ENCODE measurements at regions not wholly inside any gene's neighbourhood (a gene's known extent, or its start where the extent isn't known, plus 50 kb on each side); places are given as distances from the start of the nearest gene placed in this dataset.
A peak's percentile ranks its signal among the peaks of the same experiment; 100 is the strongest.
"Not testable (repeated sequence)": the region's sequence is repeated elsewhere in the genome, so short reads cannot be mapped to it uniquely, and the experiment has no call there.

- Histone ChIP-seq H3K27ac (ENCODE audit: low read depth, low read length) (no peak overlapping the region), H3K27me3 (ENCODE audit: control insufficient read depth, insufficient read depth, low read length) (no peaks in the 10 kb centered on the region), H3K4me3 (ENCODE audit: low read depth, low read length) (no peak overlapping the region), H3K4me1 (ENCODE audit: control insufficient read depth, insufficient read depth, low read length) (no peaks in the 10 kb centered on the region), H3K36me3 (ENCODE audit: control insufficient read depth, insufficient read depth, low read length) (no peaks in the 10 kb centered on the region), H3K9me3 (ENCODE audit: control insufficient read depth, insufficient read depth, low read length) (no peaks in the 10 kb centered on the region)
- 97% methylated on average over 10 of the region's 12 CpGs for WGBS (ENCODE audit: insufficient coverage)
- DNase-seq (ENCODE audit: low read depth in 4 of 6, low spot score in 6 of 6), result no peak
Observed at GRCh38 chr10:8149991-8150390, 95.5 kb downstream of the GATA3 start.

- Histone ChIP-seq H3K4me1 (ENCODE audit: control insufficient read depth, insufficient read depth, low read length) (no peaks in the 10 kb centered on the region), H3K36me3 (ENCODE audit: control insufficient read depth, insufficient read depth, low read length) (no peaks in the 10 kb centered on the region), H3K27ac (ENCODE audit: low read depth, low read length) (no peak overlapping the region), H3K4me3 (ENCODE audit: low read depth, low read length) (no peak overlapping the region), H3K27me3 (ENCODE audit: control insufficient read depth, insufficient read depth, low read length) (no peaks in the 10 kb centered on the region), H3K9me3 (ENCODE audit: control insufficient read depth, insufficient read depth, low read length) (no peaks in the 10 kb centered on the region)
- DNase-seq (ENCODE audit: low read depth in 4 of 6, low spot score in 6 of 6), result no peak
- WGBS (ENCODE audit: insufficient coverage), result 73% methylated on average over 2 of the region's 7 CpGs
Observed at GRCh38 chr10:8150401-8150905, 96.0 kb downstream of the GATA3 start.

GRCh38 chr10:8151086-8151485, 96.6 kb downstream of the GATA3 start:
- H3K27ac ChIP-seq (ENCODE audit: low read depth, low read length), result no peak overlapping the region
- H3K4me1 ChIP-seq (ENCODE audit: control insufficient read depth, insufficient read depth, low read length), result no peaks in the 10 kb centered on the region
- H3K36me3 ChIP-seq (ENCODE audit: control insufficient read depth, insufficient read depth, low read length), result no peaks in the 10 kb centered on the region
- no peaks in the 10 kb centered on the region for H3K9me3 ChIP-seq (ENCODE audit: control insufficient read depth, insufficient read depth, low read length)
- H3K27me3 ChIP-seq (ENCODE audit: control insufficient read depth, insufficient read depth, low read length), result no peaks in the 10 kb centered on the region
- 89% methylated on average over 4 of the region's 4 CpGs for WGBS (ENCODE audit: insufficient coverage)
- no peak overlapping the region for H3K4me3 ChIP-seq (ENCODE audit: low read depth, low read length)
- no peak for DNase-seq (ENCODE audit: low read depth in 4 of 6, low spot score in 6 of 6)

GRCh38 chr10:8156918-8157317, 102.4 kb downstream of the GATA3 start:
- 83% methylated on average over 1 of the region's 4 CpGs for WGBS (ENCODE audit: insufficient coverage)
- no peak overlapping the region for H3K4me3 ChIP-seq (ENCODE audit: low read depth, low read length)
- H3K27ac ChIP-seq (ENCODE audit: low read depth, low read length), result no peak overlapping the region
- DNase-seq (ENCODE audit: low read depth in 4 of 6, low spot score in 6 of 6), result no peak
- no peaks in the 10 kb centered on the region for H3K27me3 ChIP-seq (ENCODE audit: control insufficient read depth, insufficient read depth, low read length)
- no peaks in the 10 kb centered on the region for H3K9me3 ChIP-seq (ENCODE audit: control insufficient read depth, insufficient read depth, low read length)
- H3K36me3 ChIP-seq (ENCODE audit: control insufficient read depth, insufficient read depth, low read length), result no peaks in the 10 kb centered on the region
- no peaks in the 10 kb centered on the region for H3K4me1 ChIP-seq (ENCODE audit: control insufficient read depth, insufficient read depth, low read length)

- Histone ChIP-seq H3K4me1 (ENCODE audit: control insufficient read depth, insufficient read depth, low read length) (no peaks in the 10 kb centered on the region), H3K36me3 (ENCODE audit: control insufficient read depth, insufficient read depth, low read length) (no peaks in the 10 kb centered on the region), H3K27me3 (ENCODE audit: control insufficient read depth, insufficient read depth, low read length) (no peaks in the 10 kb centered on the region), H3K4me3 (ENCODE audit: low read depth, low read length) (no peak overlapping the region), H3K9me3 (ENCODE audit: control insufficient read depth, insufficient read depth, low read length) (no peaks in the 10 kb centered on the region), H3K27ac (ENCODE audit: low read depth, low read length) (no peak overlapping the region)
- 57% methylated on average over 7 of the region's 9 CpGs for WGBS (ENCODE audit: insufficient coverage)
- DNase-seq (ENCODE audit: low read depth in 4 of 6, low spot score in 6 of 6), result peak in 1 of 6 donors; percentile 13
Observed at GRCh38 chr10:8158193-8159071, 103.9 kb downstream of the GATA3 start.

- H3K27ac ChIP-seq (ENCODE audit: low read depth, low read length), result no peak overlapping the region
- H3K4me3 ChIP-seq (ENCODE audit: low read depth, low read length), result no peak overlapping the region
- 96% methylated on average over 9 of the region's 9 CpGs for WGBS (ENCODE audit: insufficient coverage)
- no peak for DNase-seq (ENCODE audit: low read depth in 4 of 6, low spot score in 6 of 6)
- no peaks in the 10 kb centered on the region for H3K9me3 ChIP-seq (ENCODE audit: control insufficient read depth, insufficient read depth, low read length)
- no peaks in the 10 kb centered on the region for H3K36me3 ChIP-seq (ENCODE audit: control insufficient read depth, insufficient read depth, low read length)
- no peaks in the 10 kb centered on the region for H3K4me1 ChIP-seq (ENCODE audit: control insufficient read depth, insufficient read depth, low read length)
- no peaks in the 10 kb centered on the region for H3K27me3 ChIP-seq (ENCODE audit: control insufficient read depth, insufficient read depth, low read length)
Observed at GRCh38 chr10:8159341-8160165, 105.1 kb downstream of the GATA3 start.

GRCh38 chr10:8163824-8164223, 109.3 kb downstream of the GATA3 start:
- Histone ChIP-seq H3K27ac (ENCODE audit: low read depth, low read length) (no peak overlapping the region), H3K9me3 (ENCODE audit: control insufficient read depth, insufficient read depth, low read length) (peaks cover under 1% of the 10 kb centered on the region), H3K4me3 (ENCODE audit: low read depth, low read length) (no peak overlapping the region), H3K27me3 (ENCODE audit: control insufficient read depth, insufficient read depth, low read length) (no peaks in the 10 kb centered on the region), H3K4me1 (ENCODE audit: control insufficient read depth, insufficient read depth, low read length) (no peaks in the 10 kb centered on the region), H3K36me3 (ENCODE audit: control insufficient read depth, insufficient read depth, low read length) (no peaks in the 10 kb centered on the region)
- DNase-seq (ENCODE audit: low read depth in 4 of 6, low spot score in 6 of 6), result no peak
- 92% methylated on average over 2 of the region's 2 CpGs for WGBS (ENCODE audit: insufficient coverage)

- not testable (repeated sequence) for H3K4me3 ChIP-seq (ENCODE audit: low read depth, low read length); H3K27me3 ChIP-seq (ENCODE audit: control insufficient read depth, insufficient read depth, low read length); H3K4me1 ChIP-seq (ENCODE audit: control insufficient read depth, insufficient read depth, low read length); H3K9me3 ChIP-seq (ENCODE audit: control insufficient read depth, insufficient read depth, low read length); H3K27ac ChIP-seq (ENCODE audit: low read depth, low read length); DNase-seq (ENCODE audit: low read depth in 4 of 6, low spot score in 6 of 6); H3K36me3 ChIP-seq (ENCODE audit: control insufficient read depth, insufficient read depth, low read length)
- no CpG with 5 or more reads among the region's 1 CpG for WGBS (ENCODE audit: insufficient coverage)
Observed at GRCh38 chr10:8164640-8165039, 110.2 kb downstream of the GATA3 start.

- Histone ChIP-seq H3K36me3 (ENCODE audit: control insufficient read depth, insufficient read depth, low read length) (no peaks in the 10 kb centered on the region), H3K27ac (ENCODE audit: low read depth, low read length) (no peak overlapping the region), H3K27me3 (ENCODE audit: control insufficient read depth, insufficient read depth, low read length) (no peaks in the 10 kb centered on the region), H3K9me3 (ENCODE audit: control insufficient read depth, insufficient read depth, low read length) (peaks cover 2% of the 10 kb centered on the region), H3K4me1 (ENCODE audit: control insufficient read depth, insufficient read depth, low read length) (no peaks in the 10 kb centered on the region), H3K4me3 (ENCODE audit: low read depth, low read length) (no peak overlapping the region)
- DNase-seq (ENCODE audit: low read depth in 4 of 6, low spot score in 6 of 6), result no peak
Observed at GRCh38 chr10:8168836-8169235, 114.3 kb downstream of the GATA3 start.
